WTC11 (cell line): ENCODE measurements at regions not wholly inside any gene's neighbourhood (a gene's known extent, or its start where the extent isn't known, plus 50 kb on each side); places are given as distances from the start of the nearest gene placed in this dataset.

Experiments
- ATAC-seq: fragments of 200-7000 bp; cut with Tn5 transposase; 2 replicates; pipeline ENCODE4 v1.10.0; 2021; ENCODE audit warnings: mild to moderate bottlenecking, moderate library complexity
- CTCF ChIA-PET: fragments of 300-600 bp; sonication (Branson Sonifier 250); formaldehyde crosslinking; loops from one replicate; lab custom pipeline; 2021; ENCODE audit warnings: antibody characterized with exemption; lab: Charles Lee
- POLR2A ChIA-PET: fragments of 350-600 bp; sonication (Branson Sonifier 250); formaldehyde crosslinking; loops from one replicate; lab custom pipeline; 2021; ENCODE audit warnings: antibody characterized with exemption; lab: Charles Lee
- DNase-seq: peaks from one replicate; pipeline ENCODE4 v3.0.0; 2021; ENCODE audit warnings: low spot score
- H3K27ac Mint-ChIP-seq: 2 replicates; pipeline ENCODE4 v1.8.0; 2021; ENCODE audit warnings: mixed read lengths
- H3K27me3 Mint-ChIP-seq: 2 replicates; pipeline ENCODE4 v1.8.0; 2021; ENCODE audit warnings: low read depth, mild to moderate bottlenecking, moderate library complexity, mixed read lengths
- H3K36me3 Mint-ChIP-seq: 2 replicates; pipeline ENCODE4 v1.8.0; 2021; ENCODE audit warnings: mixed read lengths
- H3K4me1 Mint-ChIP-seq: 2 replicates; pipeline ENCODE4 v1.8.0; 2022; ENCODE audit warnings: mixed read lengths
- H3K4me3 Mint-ChIP-seq: 2 replicates; pipeline ENCODE4 v1.8.0; 2021; ENCODE audit warnings: mild to moderate bottlenecking, moderate library complexity, mixed read lengths
- H3K9me3 Mint-ChIP-seq: 2 replicates; pipeline ENCODE4 v1.8.0; 2021; ENCODE audit warnings: mixed read lengths
- CTCF ChIP-seq: fragments of 200-600 bp; IDR thresholded peaks from 2 replicates; pipeline ENCODE4 v1.8.0; 2022; ENCODE audit warnings: antibody characterized with exemption
- FOXK1 ChIP-seq: sonication (generic); formaldehyde crosslinking; IDR thresholded peaks from 2 replicates; pipeline ENCODE4 v1.8.0; 2022; ENCODE audit warnings: mild to moderate bottlenecking, moderate library complexity, missing genetic modification reagents
- GTF2I ChIP-seq: fragments of 250-450 bp; sonication (Bioruptor Pico); conservative IDR thresholded peaks from 2 replicates; pipeline ENCODE4 v1.4.0; 2021; ENCODE audit warnings: mild to moderate bottlenecking
- HMGA2 ChIP-seq: fragments of 250-450 bp; sonication (Bioruptor Pico); IDR thresholded peaks from 2 replicates; pipeline ENCODE4 v1.4.0; 2021; ENCODE audit warnings: mild to moderate bottlenecking, moderate library complexity
- IRF1 ChIP-seq: sonication (generic); formaldehyde crosslinking; IDR thresholded peaks from 2 replicates; pipeline ENCODE4 v1.8.0; 2023; ENCODE audit warnings: missing genetic modification reagents
- NFATC4 ChIP-seq: fragments of 250-450 bp; sonication (Bioruptor Pico); IDR thresholded peaks from 2 replicates; pipeline ENCODE4 v1.9.0; 2021; ENCODE audit warnings: mild to moderate bottlenecking
- PREB ChIP-seq: sonication (generic); formaldehyde crosslinking; IDR thresholded peaks from 2 replicates; pipeline ENCODE4 v1.8.1; 2022; ENCODE audit warnings: mild to moderate bottlenecking, missing genetic modification reagents, moderate library complexity, borderline replicate concordance
- SP1 ChIP-seq: sonication (generic); formaldehyde crosslinking; conservative IDR thresholded peaks from 2 replicates; pipeline ENCODE4 v1.8.1; 2022; ENCODE audit warnings: missing genetic modification reagents
- ZBTB21 ChIP-seq: sonication (generic); formaldehyde crosslinking; IDR thresholded peaks from 2 replicates; pipeline ENCODE4 v1.8.1; 2023; ENCODE audit warnings: mild to moderate bottlenecking, missing genetic modification reagents, borderline replicate concordance
- ZNF121 ChIP-seq: sonication (generic); formaldehyde crosslinking; IDR thresholded peaks from 2 replicates; pipeline ENCODE4 v1.8.0; 2023; ENCODE audit warnings: missing genetic modification reagents
- ZNF263 ChIP-seq: sonication (generic); formaldehyde crosslinking; IDR thresholded peaks from 2 replicates; pipeline ENCODE4 v1.8.1; 2022; ENCODE audit warnings: low read depth, mild to moderate bottlenecking, moderate library complexity, missing genetic modification reagents
- ZNF281 ChIP-seq: sonication (generic); formaldehyde crosslinking; IDR thresholded peaks from 2 replicates; pipeline ENCODE4 v1.8.0; 2023; ENCODE audit warnings: mild to moderate bottlenecking, missing genetic modification reagents
- ZNF423 ChIP-seq: fragments of 250-450 bp; sonication (Bioruptor Pico); IDR thresholded peaks from 2 replicates; pipeline ENCODE4 v2.1.2; 2022; ENCODE audit warnings: mild to moderate bottlenecking, moderate library complexity
- ZNF671 ChIP-seq: fragments of 250-450 bp; sonication (Bioruptor Pico); IDR thresholded peaks from 2 replicates; pipeline ENCODE4 v1.8.0; 2021; ENCODE audit warnings: mild to moderate bottlenecking
- TF ChIP-seq, protein P1 (sequence below): sonication (generic); formaldehyde crosslinking; IDR thresholded peaks from 2 replicates; pipeline ENCODE4 v1.8.1; 2023; ENCODE audit warnings: mild to moderate bottlenecking, missing genetic modification reagents, borderline replicate concordance
- TF ChIP-seq, protein P2 (sequence below): fragments of 250-450 bp; sonication (Bioruptor Pico); IDR thresholded peaks from 2 replicates; pipeline ENCODE4 v1.9.0; 2021; ENCODE audit warnings: mild to moderate bottlenecking, borderline replicate concordance
- TF ChIP-seq, protein P3 (sequence below): sonication (generic); formaldehyde crosslinking; IDR thresholded peaks from 2 replicates; pipeline ENCODE4 v1.8.1; 2022; ENCODE audit warnings: low read depth, missing genetic modification reagents, borderline replicate concordance

DNA sequence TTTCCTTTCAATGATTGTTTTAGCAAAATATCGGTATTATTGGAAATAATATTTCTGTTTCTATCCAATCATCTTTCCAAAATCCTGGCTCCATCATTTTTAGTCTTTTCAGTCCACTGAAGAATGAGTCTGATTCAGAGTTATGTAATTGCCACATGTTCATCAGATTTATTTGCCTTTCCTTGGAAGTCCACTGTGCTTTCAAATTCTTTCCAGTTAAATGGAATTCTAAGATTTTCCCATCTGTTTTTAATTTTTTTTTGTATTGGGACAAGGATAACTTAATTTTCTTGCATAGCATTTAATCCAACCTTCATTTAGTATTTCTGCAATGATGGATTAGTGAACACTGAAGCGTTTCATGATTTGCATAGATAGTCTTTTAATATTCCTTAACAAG is 521.5 kb upstream of the NRXN1 start (continued):
- TF ChIP-seq, protein P1, sequence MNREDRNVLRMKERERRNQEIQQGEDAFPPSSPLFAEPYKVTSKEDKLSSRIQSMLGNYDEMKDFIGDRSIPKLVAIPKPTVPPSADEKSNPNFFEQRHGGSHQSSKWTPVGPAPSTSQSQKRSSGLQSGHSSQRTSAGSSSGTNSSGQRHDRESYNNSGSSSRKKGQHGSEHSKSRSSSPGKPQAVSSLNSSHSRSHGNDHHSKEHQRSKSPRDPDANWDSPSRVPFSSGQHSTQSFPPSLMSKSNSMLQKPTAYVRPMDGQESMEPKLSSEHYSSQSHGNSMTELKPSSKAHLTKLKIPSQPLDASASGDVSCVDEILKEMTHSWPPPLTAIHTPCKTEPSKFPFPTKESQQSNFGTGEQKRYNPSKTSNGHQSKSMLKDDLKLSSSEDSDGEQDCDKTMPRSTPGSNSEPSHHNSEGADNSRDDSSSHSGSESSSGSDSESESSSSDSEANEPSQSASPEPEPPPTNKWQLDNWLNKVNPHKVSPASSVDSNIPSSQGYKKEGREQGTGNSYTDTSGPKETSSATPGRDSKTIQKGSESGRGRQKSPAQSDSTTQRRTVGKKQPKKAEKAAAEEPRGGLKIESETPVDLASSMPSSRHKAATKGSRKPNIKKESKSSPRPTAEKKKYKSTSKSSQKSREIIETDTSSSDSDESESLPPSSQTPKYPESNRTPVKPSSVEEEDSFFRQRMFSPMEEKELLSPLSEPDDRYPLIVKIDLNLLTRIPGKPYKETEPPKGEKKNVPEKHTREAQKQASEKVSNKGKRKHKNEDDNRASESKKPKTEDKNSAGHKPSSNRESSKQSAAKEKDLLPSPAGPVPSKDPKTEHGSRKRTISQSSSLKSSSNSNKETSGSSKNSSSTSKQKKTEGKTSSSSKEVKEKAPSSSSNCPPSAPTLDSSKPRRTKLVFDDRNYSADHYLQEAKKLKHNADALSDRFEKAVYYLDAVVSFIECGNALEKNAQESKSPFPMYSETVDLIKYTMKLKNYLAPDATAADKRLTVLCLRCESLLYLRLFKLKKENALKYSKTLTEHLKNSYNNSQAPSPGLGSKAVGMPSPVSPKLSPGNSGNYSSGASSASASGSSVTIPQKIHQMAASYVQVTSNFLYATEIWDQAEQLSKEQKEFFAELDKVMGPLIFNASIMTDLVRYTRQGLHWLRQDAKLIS = no peak
- TF ChIP-seq ZNF263 (CRISPR knock-in tag) (no peak), PREB (CRISPR knock-in tag) (no peak), ZBTB21 (CRISPR knock-in tag) (no peak), ZNF423 (CRISPR knock-in tag) (no peak), IRF1 (CRISPR knock-in tag) (no peak), ZNF671 (CRISPR knock-in tag) (no peak), HMGA2 (no peak), GTF2I (CRISPR knock-in tag) (no peak)
- TF ChIP-seq, protein P2, sequence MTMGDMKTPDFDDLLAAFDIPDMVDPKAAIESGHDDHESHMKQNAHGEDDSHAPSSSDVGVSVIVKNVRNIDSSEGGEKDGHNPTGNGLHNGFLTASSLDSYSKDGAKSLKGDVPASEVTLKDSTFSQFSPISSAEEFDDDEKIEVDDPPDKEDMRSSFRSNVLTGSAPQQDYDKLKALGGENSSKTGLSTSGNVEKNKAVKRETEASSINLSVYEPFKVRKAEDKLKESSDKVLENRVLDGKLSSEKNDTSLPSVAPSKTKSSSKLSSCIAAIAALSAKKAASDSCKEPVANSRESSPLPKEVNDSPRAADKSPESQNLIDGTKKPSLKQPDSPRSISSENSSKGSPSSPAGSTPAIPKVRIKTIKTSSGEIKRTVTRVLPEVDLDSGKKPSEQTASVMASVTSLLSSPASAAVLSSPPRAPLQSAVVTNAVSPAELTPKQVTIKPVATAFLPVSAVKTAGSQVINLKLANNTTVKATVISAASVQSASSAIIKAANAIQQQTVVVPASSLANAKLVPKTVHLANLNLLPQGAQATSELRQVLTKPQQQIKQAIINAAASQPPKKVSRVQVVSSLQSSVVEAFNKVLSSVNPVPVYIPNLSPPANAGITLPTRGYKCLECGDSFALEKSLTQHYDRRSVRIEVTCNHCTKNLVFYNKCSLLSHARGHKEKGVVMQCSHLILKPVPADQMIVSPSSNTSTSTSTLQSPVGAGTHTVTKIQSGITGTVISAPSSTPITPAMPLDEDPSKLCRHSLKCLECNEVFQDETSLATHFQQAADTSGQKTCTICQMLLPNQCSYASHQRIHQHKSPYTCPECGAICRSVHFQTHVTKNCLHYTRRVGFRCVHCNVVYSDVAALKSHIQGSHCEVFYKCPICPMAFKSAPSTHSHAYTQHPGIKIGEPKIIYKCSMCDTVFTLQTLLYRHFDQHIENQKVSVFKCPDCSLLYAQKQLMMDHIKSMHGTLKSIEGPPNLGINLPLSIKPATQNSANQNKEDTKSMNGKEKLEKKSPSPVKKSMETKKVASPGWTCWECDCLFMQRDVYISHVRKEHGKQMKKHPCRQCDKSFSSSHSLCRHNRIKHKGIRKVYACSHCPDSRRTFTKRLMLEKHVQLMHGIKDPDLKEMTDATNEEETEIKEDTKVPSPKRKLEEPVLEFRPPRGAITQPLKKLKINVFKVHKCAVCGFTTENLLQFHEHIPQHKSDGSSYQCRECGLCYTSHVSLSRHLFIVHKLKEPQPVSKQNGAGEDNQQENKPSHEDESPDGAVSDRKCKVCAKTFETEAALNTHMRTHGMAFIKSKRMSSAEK = no peak
- TF ChIP-seq, protein P3, sequence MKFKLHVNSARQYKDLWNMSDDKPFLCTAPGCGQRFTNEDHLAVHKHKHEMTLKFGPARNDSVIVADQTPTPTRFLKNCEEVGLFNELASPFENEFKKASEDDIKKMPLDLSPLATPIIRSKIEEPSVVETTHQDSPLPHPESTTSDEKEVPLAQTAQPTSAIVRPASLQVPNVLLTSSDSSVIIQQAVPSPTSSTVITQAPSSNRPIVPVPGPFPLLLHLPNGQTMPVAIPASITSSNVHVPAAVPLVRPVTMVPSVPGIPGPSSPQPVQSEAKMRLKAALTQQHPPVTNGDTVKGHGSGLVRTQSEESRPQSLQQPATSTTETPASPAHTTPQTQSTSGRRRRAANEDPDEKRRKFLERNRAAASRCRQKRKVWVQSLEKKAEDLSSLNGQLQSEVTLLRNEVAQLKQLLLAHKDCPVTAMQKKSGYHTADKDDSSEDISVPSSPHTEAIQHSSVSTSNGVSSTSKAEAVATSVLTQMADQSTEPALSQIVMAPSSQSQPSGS (CRISPR knock-in tag) = no peak

DNA sequence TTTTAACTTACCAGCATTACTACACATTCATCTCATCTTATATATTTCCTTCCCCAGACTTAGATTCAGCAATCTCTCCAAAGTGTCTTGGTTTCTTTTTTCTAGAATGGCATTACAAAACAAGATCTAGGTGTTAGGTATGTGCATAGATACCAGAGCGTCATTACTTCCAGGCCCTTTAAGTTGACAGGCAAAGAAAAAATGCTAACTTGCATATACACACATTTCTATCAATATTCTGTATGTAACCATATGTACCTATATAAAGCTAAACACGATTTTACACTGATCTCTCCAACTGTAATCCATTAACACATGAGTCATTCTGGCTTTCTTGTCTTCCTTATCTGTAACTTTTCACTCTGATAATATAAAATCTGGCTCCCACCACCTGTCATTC is 503.8 kb upstream of the NRXN1 start:
- ChIA-PET CTCF (no interaction called here), POLR2A (no interaction called here)
- Mint-ChIP-seq H3K36me3 (peaks cover 3% of the 10 kb centered on the region; the same call in 1 of the 2 replicates), H3K4me3 (no peak overlapping the region), H3K4me1 (no peaks in the 10 kb centered on the region), H3K27me3 (no peaks in the 10 kb centered on the region; the same call in 1 of the 2 replicates), H3K27ac (no peak overlapping the region), H3K9me3 (peaks cover 25% of the 10 kb centered on the region)
- ATAC-seq (no peak), DNase-seq (no peak)
- TF ChIP-seq, protein P3 (CRISPR knock-in tag) = no peak
- TF ChIP-seq ZNF121 (no peak), NFATC4 (no peak), CTCF (no peak), ZNF423 (CRISPR knock-in tag) (no peak), FOXK1 (CRISPR knock-in tag) (no peak), ZNF281 (CRISPR knock-in tag) (no peak), SP1 (CRISPR knock-in tag) (no peak), ZNF263 (CRISPR knock-in tag) (no peak), ZBTB21 (CRISPR knock-in tag) (no peak)
